GM23338 (cell line): ENCODE measurements at regions not wholly inside any gene's neighbourhood (a gene's known extent, or its start where the extent isn't known, plus 50 kb on each side); places are given as distances from the start of the nearest gene placed in this dataset.

ENCODE experiments used
- ATAC-seq: fragments of 200-7000 bp; cut with Tn5 transposase; 3 replicates; pipeline ENCODE4 v1.9.1; 2020
- DNase-seq: peaks from one replicate; pipeline ENCODE4 v3.0.0-alpha.2; 2015; ENCODE audit warnings: low spot score
- H2AFZ ChIP-seq: fragments of 200-600 bp; sonication (generic); 2 replicates; pipeline ENCODE4 v1.8.0; 2016; ENCODE audit warnings: antibody characterized with exemption, mild to moderate bottlenecking, moderate library complexity
- H3F3A ChIP-seq: fragments of 200-600 bp; sonication (generic); replicated peaks from 2 replicates; pipeline ENCODE4 v1.8.0; 2017; ENCODE audit warnings: antibody characterized with exemption, mixed run types, low read depth
- H3K27ac ChIP-seq: fragments of 200-600 bp; sonication (generic); 2 replicates; pipeline ENCODE4 v1.6.1; 2016; ENCODE audit warnings: low read depth
- H3K27me3 ChIP-seq: fragments of 200-600 bp; sonication (generic); 2 replicates; pipeline ENCODE4 v1.8.0; 2016; ENCODE audit warnings: mild to moderate bottlenecking, mixed run types, moderate library complexity; ENCODE audit not compliant: insufficient read depth
- H3K36me3 ChIP-seq: fragments of 200-600 bp; sonication (generic); 2 replicates; pipeline ENCODE4 v1.8.0; 2016; ENCODE audit warnings: mild to moderate bottlenecking; ENCODE audit not compliant: insufficient read depth
- H3K4me1 ChIP-seq: fragments of 200-600 bp; sonication (generic); 2 replicates; pipeline ENCODE4 v1.8.0; 2016; ENCODE audit warnings: mild to moderate bottlenecking, moderate library complexity; ENCODE audit not compliant: insufficient read depth
- H3K4me2 ChIP-seq: fragments of 200-600 bp; sonication (generic); 2 replicates; pipeline ENCODE4 v1.7.1; 2017; ENCODE audit warnings: mixed run types
- H3K4me3 ChIP-seq: fragments of 200-600 bp; sonication (generic); 2 replicates; pipeline ENCODE4 v1.6.1; 2016; ENCODE audit warnings: mixed run types
- H3K79me2 ChIP-seq: fragments of 200-600 bp; sonication (generic); replicated peaks from 2 replicates; pipeline ENCODE4 v1.8.0; 2017; ENCODE audit warnings: mild to moderate bottlenecking; ENCODE audit not compliant: insufficient read depth
- H3K9me2 ChIP-seq: fragments of 200-600 bp; sonication (generic); 2 replicates; pipeline ENCODE4 v1.8.0; 2017; ENCODE audit not compliant: insufficient read depth
- H4K20me1 ChIP-seq: fragments of 200-600 bp; sonication (generic); replicated peaks from 2 replicates; pipeline ENCODE4 v1.8.0; 2017; ENCODE audit warnings: mild to moderate bottlenecking; ENCODE audit not compliant: insufficient read depth
- H3K27ac Mint-ChIP-seq: 2 replicates; pipeline ENCODE4 v1.8.0; 2020; ENCODE audit warnings: inconsistent platforms, mild to moderate bottlenecking, moderate library complexity, mixed read lengths
- H3K27me3 Mint-ChIP-seq: 3 replicates; pipeline ENCODE4 v1.8.0; 2022; ENCODE audit warnings: low read depth, mild to moderate bottlenecking, moderate library complexity, mixed read lengths, inconsistent platforms; ENCODE audit not compliant: insufficient read depth, poor library complexity
- H3K36me3 Mint-ChIP-seq: 3 replicates; pipeline ENCODE4 v1.8.0; 2021; ENCODE audit warnings: low read depth, mild to moderate bottlenecking, inconsistent platforms, moderate library complexity, mixed read lengths
- H3K4me1 Mint-ChIP-seq: 3 replicates; pipeline ENCODE4 v1.8.0; 2020; ENCODE audit warnings: mild to moderate bottlenecking, inconsistent platforms, mixed read lengths
- H3K4me3 Mint-ChIP-seq: 3 replicates; pipeline ENCODE4 v1.8.0; 2021; ENCODE audit warnings: moderate library complexity, mild to moderate bottlenecking, inconsistent platforms, mixed read lengths
- H3K9me3 Mint-ChIP-seq: 3 replicates; pipeline ENCODE4 v1.8.0; 2020; ENCODE audit warnings: moderate library complexity, mild to moderate bottlenecking, inconsistent platforms, mixed read lengths
- CREB1 ChIP-seq: fragments of 250-450 bp; sonication (Bioruptor Pico); IDR thresholded peaks from 2 replicates; pipeline ENCODE4 v1.5.0; 2020; ENCODE audit warnings: low read depth, mild to moderate bottlenecking, moderate library complexity
- EZH2 ChIP-seq: fragments of 200-600 bp; sonication (generic); IDR thresholded peaks from one replicate; pipeline ENCODE4 v1.8.0; 2017; ENCODE audit warnings: antibody characterized with exemption, mild to moderate bottlenecking, low read depth; ENCODE audit not compliant: unreplicated experiment
- EZH2phosphoT487 ChIP-seq: fragments of 200-600 bp; sonication (generic); IDR thresholded peaks from one replicate; pipeline ENCODE4 v1.8.1; 2018; ENCODE audit warnings: antibody characterized with exemption; ENCODE audit not compliant: unreplicated experiment
- JUNB ChIP-seq: IDR thresholded peaks from one replicate; pipeline ENCODE4 v1.6.1; 2016; ENCODE audit warnings: antibody characterized with exemption; ENCODE audit not compliant: unreplicated experiment
- NANOG ChIP-seq: IDR thresholded peaks from 2 replicates; pipeline ENCODE4 v1.6.1; 2016; ENCODE audit warnings: antibody characterized with exemption, borderline replicate concordance
- POLR2AphosphoS5 ChIP-seq: IDR thresholded peaks from 2 replicates; pipeline ENCODE4 v1.6.1; 2016; ENCODE audit warnings: antibody characterized with exemption, low read depth
- STAT1 ChIP-seq: IDR thresholded peaks from one replicate; pipeline ENCODE4 v1.6.1; 2016; ENCODE audit warnings: antibody characterized with exemption; ENCODE audit not compliant: unreplicated experiment
- ZNF114 ChIP-seq: fragments of 250-450 bp; sonication (Bioruptor Pico); IDR thresholded peaks from 2 replicates; pipeline ENCODE4 v1.5.0; 2020; ENCODE audit warnings: mild to moderate bottlenecking, moderate library complexity
- ZNF331 ChIP-seq: fragments of 250-450 bp; sonication (Bioruptor Pico); IDR thresholded peaks from 2 replicates; pipeline ENCODE4 v1.5.0; 2020; ENCODE audit warnings: low read depth, mild to moderate bottlenecking, moderate library complexity
- TF ChIP-seq, protein P1 (sequence below), 2 experiments: fragments of 200-600 bp in 1 of 2; sonication (generic) in 1 of 2; conservative IDR thresholded peaks; 2 replicates each; pipeline versions ENCODE4 v1.5.1 to v1.6.1; 2016 to 2017; ENCODE audit warnings: antibody characterized with exemption in 2 of 2, low read depth in 2 of 2, mild to moderate bottlenecking in 2 of 2, moderate library complexity in 1 of 2
- TF ChIP-seq, protein P2 (sequence below): IDR thresholded peaks from 2 replicates; pipeline ENCODE4 v1.6.1; 2016; ENCODE audit warnings: antibody characterized with exemption
- TF ChIP-seq, protein P3 (sequence below): fragments of 250-450 bp; sonication (Bioruptor Pico); IDR thresholded peaks from 2 replicates; pipeline ENCODE4 v1.5.0; 2020; ENCODE audit warnings: mild to moderate bottlenecking, moderate library complexity
- TF ChIP-seq, protein P4 (sequence below): IDR thresholded peaks from one replicate; pipeline ENCODE4 v1.6.1; 2018; ENCODE audit warnings: antibody characterized with exemption; ENCODE audit not compliant: unreplicated experiment

DNA sequence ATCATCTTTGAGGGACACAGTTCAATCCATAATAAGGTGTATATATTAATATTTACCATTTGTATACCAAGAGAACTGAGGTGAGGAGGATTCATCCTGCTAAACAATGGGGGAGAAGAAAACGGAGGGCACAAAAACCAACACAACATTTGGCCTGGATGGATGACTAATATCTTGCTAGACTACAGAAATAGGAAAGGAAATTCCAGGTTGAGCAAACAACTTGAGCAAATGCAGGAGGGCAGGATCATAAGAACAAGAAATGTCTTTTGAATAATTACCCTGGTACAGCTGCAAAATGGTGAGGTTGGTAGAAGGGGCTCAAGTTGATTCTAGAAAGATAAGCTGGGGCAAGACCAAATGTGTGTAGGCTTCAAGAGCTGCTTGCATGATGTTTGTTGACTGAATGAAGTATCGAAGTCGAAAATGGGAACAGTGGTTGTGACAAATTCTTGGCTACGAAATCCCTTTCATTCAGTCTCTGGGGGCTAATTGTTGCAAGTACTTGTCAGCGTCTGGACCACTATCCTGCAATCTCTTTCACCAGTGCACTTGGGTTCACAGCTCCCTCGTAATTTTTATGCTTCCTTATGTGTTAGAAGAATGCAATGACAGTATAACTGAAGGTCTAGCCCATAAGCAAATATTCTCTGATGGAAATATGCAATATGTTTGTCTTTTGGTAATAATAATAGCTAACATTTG, 176.2 kb downstream of the PTEN start:
- no peaks in the 10 kb centered on the region for H3K36me3 ChIP-seq
- H4K20me1 ChIP-seq = no peaks in the 10 kb centered on the region
- no peak for TF ChIP-seq CREB1 (CRISPR knock-in tag)
- TF ChIP-seq, protein P1, sequence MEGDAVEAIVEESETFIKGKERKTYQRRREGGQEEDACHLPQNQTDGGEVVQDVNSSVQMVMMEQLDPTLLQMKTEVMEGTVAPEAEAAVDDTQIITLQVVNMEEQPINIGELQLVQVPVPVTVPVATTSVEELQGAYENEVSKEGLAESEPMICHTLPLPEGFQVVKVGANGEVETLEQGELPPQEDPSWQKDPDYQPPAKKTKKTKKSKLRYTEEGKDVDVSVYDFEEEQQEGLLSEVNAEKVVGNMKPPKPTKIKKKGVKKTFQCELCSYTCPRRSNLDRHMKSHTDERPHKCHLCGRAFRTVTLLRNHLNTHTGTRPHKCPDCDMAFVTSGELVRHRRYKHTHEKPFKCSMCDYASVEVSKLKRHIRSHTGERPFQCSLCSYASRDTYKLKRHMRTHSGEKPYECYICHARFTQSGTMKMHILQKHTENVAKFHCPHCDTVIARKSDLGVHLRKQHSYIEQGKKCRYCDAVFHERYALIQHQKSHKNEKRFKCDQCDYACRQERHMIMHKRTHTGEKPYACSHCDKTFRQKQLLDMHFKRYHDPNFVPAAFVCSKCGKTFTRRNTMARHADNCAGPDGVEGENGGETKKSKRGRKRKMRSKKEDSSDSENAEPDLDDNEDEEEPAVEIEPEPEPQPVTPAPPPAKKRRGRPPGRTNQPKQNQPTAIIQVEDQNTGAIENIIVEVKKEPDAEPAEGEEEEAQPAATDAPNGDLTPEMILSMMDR (conservative IDR thresholded peaks at IDR 0.05; ENCODE audit: low read depth in 2 of 2) = no peak
- no peak for TF ChIP-seq EZH2phosphoT487
- TF ChIP-seq EZH2 = no peak
- no peak for TF ChIP-seq POLR2AphosphoS5
- TF ChIP-seq ZNF114 (CRISPR knock-in tag) = no peak
- TF ChIP-seq ZNF331 (CRISPR knock-in tag) = no peak
- no peak for TF ChIP-seq JUNB
- TF ChIP-seq, protein P2, sequence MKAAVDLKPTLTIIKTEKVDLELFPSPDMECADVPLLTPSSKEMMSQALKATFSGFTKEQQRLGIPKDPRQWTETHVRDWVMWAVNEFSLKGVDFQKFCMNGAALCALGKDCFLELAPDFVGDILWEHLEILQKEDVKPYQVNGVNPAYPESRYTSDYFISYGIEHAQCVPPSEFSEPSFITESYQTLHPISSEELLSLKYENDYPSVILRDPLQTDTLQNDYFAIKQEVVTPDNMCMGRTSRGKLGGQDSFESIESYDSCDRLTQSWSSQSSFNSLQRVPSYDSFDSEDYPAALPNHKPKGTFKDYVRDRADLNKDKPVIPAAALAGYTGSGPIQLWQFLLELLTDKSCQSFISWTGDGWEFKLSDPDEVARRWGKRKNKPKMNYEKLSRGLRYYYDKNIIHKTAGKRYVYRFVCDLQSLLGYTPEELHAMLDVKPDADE = no peak
- TF ChIP-seq STAT1 = no peak
- TF ChIP-seq, protein P3, sequence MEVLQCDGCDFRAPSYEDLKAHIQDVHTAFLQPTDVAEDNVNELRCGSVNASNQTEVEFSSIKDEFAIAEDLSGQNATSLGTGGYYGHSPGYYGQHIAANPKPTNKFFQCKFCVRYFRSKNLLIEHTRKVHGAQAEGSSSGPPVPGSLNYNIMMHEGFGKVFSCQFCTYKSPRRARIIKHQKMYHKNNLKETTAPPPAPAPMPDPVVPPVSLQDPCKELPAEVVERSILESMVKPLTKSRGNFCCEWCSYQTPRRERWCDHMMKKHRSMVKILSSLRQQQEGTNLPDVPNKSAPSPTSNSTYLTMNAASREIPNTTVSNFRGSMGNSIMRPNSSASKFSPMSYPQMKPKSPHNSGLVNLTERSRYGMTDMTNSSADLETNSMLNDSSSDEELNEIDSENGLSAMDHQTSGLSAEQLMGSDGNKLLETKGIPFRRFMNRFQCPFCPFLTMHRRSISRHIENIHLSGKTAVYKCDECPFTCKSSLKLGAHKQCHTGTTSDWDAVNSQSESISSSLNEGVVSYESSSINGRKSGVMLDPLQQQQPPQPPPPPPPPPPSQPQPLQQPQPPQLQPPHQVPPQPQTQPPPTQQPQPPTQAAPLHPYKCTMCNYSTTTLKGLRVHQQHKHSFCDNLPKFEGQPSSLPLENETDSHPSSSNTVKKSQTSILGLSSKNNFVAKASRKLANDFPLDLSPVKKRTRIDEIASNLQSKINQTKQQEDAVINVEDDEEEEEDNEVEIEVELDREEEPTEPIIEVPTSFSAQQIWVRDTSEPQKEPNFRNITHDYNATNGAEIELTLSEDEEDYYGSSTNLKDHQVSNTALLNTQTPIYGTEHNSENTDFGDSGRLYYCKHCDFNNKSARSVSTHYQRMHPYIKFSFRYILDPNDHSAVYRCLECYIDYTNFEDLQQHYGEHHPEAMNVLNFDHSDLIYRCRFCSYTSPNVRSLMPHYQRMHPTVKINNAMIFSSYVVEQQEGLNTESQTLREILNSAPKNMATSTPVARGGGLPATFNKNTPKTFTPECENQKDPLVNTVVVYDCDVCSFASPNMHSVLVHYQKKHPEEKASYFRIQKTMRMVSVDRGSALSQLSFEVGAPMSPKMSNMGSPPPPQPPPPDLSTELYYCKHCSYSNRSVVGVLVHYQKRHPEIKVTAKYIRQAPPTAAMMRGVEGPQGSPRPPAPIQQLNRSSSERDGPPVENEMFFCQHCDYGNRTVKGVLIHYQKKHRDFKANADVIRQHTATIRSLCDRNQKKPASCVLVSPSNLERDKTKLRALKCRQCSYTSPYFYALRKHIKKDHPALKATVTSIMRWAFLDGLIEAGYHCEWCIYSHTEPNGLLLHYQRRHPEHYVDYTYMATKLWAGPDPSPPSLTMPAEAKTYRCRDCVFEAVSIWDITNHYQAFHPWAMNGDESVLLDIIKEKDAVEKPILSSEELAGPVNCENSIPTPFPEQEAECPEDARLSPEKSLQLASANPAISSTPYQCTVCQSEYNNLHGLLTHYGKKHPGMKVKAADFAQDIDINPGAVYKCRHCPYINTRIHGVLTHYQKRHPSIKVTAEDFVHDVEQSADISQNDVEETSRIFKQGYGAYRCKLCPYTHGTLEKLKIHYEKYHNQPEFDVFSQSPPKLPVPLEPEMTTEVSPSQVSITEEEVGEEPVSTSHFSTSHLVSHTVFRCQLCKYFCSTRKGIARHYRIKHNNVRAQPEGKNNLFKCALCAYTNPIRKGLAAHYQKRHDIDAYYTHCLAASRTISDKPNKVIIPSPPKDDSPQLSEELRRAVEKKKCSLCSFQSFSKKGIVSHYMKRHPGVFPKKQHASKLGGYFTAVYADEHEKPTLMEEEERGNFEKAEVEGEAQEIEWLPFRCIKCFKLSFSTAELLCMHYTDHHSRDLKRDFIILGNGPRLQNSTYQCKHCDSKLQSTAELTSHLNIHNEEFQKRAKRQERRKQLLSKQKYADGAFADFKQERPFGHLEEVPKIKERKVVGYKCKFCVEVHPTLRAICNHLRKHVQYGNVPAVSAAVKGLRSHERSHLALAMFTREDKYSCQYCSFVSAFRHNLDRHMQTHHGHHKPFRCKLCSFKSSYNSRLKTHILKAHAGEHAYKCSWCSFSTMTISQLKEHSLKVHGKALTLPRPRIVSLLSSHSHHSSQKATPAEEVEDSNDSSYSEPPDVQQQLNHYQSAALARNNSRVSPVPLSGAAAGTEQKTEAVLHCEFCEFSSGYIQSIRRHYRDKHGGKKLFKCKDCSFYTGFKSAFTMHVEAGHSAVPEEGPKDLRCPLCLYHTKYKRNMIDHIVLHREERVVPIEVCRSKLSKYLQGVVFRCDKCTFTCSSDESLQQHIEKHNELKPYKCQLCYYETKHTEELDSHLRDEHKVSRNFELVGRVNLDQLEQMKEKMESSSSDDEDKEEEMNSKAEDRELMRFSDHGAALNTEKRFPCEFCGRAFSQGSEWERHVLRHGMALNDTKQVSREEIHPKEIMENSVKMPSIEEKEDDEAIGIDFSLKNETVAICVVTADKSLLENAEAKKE = no peak
- TF ChIP-seq, protein P4, sequence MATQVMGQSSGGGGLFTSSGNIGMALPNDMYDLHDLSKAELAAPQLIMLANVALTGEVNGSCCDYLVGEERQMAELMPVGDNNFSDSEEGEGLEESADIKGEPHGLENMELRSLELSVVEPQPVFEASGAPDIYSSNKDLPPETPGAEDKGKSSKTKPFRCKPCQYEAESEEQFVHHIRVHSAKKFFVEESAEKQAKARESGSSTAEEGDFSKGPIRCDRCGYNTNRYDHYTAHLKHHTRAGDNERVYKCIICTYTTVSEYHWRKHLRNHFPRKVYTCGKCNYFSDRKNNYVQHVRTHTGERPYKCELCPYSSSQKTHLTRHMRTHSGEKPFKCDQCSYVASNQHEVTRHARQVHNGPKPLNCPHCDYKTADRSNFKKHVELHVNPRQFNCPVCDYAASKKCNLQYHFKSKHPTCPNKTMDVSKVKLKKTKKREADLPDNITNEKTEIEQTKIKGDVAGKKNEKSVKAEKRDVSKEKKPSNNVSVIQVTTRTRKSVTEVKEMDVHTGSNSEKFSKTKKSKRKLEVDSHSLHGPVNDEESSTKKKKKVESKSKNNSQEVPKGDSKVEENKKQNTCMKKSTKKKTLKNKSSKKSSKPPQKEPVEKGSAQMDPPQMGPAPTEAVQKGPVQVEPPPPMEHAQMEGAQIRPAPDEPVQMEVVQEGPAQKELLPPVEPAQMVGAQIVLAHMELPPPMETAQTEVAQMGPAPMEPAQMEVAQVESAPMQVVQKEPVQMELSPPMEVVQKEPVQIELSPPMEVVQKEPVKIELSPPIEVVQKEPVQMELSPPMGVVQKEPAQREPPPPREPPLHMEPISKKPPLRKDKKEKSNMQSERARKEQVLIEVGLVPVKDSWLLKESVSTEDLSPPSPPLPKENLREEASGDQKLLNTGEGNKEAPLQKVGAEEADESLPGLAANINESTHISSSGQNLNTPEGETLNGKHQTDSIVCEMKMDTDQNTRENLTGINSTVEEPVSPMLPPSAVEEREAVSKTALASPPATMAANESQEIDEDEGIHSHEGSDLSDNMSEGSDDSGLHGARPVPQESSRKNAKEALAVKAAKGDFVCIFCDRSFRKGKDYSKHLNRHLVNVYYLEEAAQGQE = no peak
- no peak for TF ChIP-seq NANOG
- H3K27ac Mint-ChIP-seq = no peak overlapping the region
- H3K4me3 ChIP-seq = no peak overlapping the region
- H3K27ac ChIP-seq = no peak overlapping the region
- H3K27me3 ChIP-seq = no peaks in the 10 kb centered on the region
- H3K4me1 ChIP-seq = no peaks in the 10 kb centered on the region
- H3K4me3 Mint-ChIP-seq = no peak overlapping the region
- H3K4me1 Mint-ChIP-seq = no peaks in the 10 kb centered on the region
- no peaks in the 10 kb centered on the region for H3F3A ChIP-seq
- ATAC-seq (no peak), DNase-seq (no peak)
- H3K79me2 ChIP-seq = no peaks in the 10 kb centered on the region
- peaks cover 10% of the 10 kb centered on the region; the same call in 1 of the 2 replicates for H3K9me2 ChIP-seq
- H3K9me3 Mint-ChIP-seq = no peaks in the 10 kb centered on the region
- no peak overlapping the region for H2AFZ ChIP-seq
- H3K4me2 ChIP-seq = no peak overlapping the region
- no peaks in the 10 kb centered on the region for H3K36me3 Mint-ChIP-seq
- H3K27me3 Mint-ChIP-seq = peaks cover 4% of the 10 kb centered on the region
